HG02884 (cell line): ENCODE measurements at regions not wholly inside any gene's neighbourhood (a gene's known extent, or its start where the extent isn't known, plus 50 kb on each side); places are given as distances from the start of the nearest gene placed in this dataset.
"Not testable (repeated sequence)": the region's sequence is repeated elsewhere in the genome, so short reads cannot be mapped to it uniquely, and the experiment has no call there.

Experiments used
- ATAC-seq: cut with Tn5 transposase; IDR thresholded peaks from one replicate; pipeline ENCODE4 v1.9.1; 2021; ENCODE audit warnings: mild to moderate bottlenecking, moderate library complexity; ENCODE audit not compliant: unreplicated experiment

DNA sequence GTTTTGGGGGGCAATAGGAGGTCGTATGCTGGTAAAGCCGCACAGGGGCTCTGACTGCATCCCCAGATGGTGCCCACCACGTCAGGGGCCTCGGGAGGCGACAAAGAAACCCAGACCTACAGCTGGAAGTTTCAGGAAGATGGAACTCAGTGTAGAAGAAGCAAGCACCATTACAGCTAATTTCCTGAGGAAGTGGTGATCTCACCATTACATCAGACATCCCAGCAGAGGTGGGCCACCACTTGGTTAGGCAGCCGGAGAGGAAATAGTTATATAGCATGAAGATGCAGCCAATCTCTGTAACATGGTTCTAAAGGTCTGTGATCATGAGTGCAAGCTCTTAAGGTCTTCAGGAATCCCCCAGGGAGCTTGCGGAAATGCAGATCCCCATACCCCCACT, 127.3 kb upstream of the PCBD1 start:
- no peak for ATAC-seq

DNA sequence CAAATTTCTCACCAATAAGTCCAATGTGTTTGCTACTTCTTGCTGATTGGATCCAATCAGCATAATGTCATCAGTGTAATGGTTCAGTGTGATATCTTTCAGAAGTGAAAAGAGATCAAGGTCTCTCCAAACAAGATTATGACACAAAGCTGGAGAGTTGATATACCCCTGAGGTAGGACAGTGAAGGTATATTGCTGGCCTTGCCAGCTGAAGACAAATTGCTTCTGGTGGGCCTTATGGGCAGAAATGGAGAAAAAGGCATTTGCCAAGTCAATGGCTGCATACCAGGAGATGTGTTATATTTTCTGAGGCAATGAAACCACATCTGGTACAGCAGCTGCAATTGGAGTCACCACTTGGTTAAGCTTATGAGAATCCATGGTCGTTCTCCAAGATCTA, 131.7 kb upstream of the PCBD1 start:
- not testable (repeated sequence) for ATAC-seq

DNA sequence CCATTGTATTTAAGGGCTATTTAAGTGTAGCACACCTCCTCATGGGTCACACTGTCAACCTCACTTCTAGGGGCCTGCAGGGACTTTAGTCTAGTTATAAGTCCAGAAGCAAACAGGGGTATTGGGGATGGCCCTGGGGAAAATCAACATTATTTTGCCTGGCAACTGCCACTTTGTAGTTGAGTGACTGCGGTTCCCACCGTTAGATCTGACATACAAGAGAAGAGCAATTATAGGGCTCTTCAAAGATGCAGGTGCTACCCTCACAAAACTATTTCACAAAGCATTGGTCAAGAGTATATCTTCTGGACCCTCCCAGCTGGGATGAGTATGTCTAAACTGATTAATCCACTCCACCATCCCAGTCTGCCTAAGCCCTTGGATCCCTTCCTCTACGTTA, 133.0 kb upstream of the PCBD1 start:
- ATAC-seq: no peak

DNA sequence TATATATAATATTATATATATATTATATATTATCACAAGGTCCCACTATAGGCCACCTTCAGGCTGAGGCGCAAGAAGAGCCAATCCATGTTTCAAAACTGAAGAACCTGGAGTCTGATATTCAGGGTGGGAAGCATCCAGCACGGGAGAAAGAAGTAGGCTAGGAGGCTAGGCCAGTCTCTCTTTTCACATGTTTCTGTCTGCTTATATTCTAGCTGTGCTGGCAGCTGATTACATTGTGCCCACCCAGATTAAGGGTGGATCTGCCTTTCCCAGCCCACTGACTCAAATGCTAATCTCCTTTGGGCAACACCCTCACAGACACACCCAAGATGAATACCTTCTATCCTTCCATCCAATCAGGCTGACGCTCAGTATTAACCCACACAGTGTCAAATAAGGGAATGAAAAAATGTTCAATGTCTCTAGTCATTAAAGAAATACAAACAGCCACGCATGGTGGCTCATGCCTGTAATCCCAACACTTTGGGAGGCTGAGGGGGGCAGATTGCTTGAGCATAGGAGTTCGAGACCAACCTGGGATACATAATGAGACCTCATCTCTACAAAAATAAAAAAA, 135.4 kb upstream of the PCBD1 start:
- no peak for ATAC-seq

DNA sequence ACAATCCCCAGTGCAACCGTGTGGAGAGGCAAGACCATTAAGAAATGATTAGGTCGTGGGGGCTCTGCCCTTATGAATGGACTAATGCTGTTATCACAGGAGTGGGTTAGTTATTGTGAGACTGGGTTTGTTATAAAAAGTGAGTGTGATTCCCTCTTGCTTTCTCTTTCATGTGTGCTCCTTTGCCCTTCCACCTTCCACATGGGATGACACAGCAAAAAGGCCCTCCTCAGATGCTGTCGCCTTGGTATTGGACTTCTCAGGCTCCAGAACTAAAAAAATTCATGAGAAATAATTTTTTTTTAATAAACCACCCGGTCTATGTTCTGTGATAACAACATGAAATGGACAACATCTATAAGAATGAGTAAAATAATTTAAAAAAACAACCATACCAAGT, 136.1 kb upstream of the PCBD1 start:
- ATAC-seq: no peak

DNA sequence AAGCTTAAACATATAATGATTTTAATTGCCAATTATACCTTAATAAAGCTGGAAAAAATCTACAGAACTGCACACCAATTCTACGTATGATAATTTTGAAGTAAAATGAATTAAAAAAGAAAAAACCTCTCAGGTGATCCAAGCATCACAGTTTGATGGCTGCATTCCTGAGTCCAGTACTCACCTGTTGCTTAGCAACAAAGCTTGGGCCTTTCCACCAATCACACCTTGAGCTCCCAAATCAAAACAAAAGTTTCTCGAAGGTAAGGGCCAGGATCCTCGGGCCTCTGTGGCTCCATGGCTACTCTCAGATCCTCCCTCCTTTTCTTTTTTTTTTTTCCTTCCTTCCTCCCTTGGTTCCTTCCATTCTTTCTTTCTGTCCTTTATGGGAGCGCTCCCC, 137.2 kb upstream of the PCBD1 start:
- no peak for ATAC-seq

DNA sequence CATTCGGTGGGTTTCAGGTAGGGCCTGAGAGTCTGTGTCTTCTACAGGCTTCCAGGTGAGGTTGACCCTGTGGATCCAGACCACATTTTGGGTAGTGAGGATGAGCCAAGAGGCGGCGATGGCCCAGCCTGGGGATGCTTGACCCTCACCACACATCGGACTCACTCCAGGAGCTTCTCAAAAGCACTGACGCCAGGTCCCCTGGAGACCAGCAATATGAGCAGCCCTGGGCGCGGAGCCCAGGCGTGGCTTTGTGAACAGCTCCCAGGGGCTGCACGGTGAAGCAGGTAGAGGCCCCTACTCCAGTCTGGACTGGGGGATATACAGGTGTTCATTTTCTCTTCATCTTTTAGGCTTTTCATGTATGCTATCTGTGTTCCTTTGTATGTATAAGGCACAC, 139.7 kb upstream of the PCBD1 start:
- ATAC-seq: no peak

DNA sequence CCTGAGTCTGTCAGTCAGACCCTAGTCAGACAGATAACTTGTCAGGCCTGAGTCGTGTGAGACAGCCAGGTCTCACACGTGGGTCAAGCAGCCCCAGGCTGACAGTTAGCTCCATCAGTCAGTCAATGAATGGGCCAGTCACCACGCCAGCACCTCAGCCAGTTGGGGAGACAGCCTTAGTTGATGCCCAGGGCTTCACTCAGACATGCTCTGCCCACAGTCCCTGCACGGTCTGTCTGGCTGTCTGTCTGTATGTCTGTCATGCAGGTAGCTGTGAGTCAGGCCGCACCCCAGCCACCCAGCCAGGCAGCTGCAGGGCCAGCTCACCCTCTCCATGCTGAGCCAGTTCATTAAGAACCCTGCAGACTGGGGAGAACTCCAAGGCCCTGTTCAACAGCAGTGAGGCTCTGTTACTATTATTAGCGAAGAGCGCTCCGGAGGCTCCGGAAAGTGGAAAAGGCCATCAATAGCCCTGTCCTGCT, 141.1 kb upstream of the PCBD1 start:
- no peak for ATAC-seq

DNA sequence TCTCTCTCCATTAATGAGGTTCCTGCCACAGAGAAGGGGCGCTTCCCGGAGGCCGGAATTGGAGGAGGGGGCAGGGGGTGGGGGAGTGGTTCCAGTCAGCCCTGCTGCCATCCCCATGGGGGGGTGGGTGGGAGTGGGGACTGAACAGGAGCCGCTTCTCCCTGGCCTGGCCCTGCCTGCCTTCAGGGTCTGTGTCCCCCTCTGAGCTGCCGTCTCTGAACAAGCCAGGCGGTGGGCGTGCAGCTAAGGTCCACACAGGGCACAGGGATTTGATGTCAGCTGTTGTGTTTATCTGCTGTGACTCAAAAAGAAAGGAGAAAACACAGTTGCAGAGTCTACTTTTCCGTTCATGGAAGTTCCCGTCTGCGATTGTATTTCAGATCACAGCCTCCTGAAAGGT, 141.5 kb upstream of the PCBD1 start:
- ATAC-seq: no peak

DNA sequence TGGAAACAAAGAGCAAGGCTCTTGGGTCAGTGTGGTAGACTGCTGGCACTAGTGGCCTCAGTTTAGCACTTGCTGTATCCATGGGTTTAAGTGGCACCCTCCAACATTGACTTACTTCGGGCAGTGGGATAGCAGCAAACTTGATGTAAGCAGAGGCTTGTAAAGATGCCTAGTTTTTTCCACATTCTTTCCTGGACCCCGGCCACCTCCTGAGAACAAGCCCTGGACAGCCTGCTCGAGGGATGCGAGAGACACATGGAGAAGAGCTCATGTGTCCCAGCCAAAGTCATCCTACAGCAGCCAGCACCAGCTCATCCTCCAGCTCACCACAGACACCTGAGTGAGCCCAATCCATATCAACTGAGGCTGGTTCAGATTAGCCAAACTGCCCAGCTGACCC, 142.7 kb upstream of the PCBD1 start:
- no peak for ATAC-seq

DNA sequence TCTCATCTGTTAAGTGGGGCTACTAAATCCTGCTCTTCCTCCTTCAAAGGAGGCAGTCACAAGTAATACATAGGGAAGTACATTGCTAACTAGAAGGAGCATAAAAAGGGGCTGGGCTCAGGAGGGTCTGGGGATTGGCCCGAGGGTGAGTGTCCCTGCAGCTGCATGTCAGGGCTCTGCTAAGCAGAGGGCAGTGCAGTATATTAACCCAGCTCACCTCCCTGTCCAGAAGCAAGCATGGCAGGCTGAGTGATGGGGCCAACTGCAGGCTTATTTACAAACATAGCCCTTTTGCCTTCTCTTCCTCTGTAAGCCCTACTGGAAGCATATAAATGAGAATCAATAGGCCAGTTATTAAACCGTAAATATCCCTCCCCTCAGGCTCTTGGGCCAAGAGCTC, 143.2 kb upstream of the PCBD1 start:
- ATAC-seq: no peak

DNA sequence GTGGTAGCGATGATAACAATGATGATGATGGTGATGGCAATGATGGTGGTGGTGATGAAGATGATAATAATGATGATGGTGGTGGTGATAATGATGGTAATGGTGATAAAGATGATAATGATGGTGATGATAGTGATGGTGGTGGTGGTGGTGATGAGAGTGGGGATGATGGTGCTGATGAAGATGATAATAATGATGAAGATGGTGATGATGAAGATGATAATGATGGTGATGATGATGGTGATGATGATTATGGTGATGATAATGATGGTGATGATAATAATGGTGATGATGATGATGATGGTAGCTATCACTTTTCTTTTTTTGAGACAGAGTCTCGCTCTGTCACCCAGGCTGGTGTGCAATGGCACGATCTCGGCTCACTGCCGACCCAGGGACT, 144.5 kb upstream of the PCBD1 start:
- ATAC-seq: no peak

DNA sequence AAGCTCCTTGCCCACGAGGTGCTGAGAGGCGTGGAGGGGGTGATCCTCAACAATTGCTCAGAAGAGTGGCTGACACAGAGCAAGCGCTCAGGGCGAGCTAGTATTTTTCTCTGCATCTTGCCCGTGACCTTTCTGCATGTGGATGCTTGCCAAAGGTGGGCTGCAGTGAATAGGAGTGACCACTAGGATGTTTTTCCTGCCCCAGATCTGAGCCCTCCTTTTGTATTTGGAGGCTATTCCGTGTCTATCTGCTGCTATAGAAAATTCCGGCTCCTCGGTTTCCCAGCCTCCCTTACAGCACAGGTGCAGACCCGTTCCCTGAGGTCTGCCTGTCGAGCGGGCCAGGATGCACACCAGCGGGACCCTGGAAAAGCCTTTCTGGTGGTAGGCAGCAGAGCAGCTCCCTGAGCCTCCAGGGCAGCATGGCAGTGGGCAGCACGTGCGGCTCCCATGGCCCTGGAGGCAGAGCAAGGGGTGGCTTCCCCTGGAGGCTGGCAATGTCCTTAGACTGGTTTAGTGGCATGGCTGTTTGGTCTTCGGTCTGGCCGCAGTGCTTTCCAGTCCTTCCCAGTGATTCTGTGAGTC, 145.1 kb upstream of the PCBD1 start:
- no peak for ATAC-seq

DNA sequence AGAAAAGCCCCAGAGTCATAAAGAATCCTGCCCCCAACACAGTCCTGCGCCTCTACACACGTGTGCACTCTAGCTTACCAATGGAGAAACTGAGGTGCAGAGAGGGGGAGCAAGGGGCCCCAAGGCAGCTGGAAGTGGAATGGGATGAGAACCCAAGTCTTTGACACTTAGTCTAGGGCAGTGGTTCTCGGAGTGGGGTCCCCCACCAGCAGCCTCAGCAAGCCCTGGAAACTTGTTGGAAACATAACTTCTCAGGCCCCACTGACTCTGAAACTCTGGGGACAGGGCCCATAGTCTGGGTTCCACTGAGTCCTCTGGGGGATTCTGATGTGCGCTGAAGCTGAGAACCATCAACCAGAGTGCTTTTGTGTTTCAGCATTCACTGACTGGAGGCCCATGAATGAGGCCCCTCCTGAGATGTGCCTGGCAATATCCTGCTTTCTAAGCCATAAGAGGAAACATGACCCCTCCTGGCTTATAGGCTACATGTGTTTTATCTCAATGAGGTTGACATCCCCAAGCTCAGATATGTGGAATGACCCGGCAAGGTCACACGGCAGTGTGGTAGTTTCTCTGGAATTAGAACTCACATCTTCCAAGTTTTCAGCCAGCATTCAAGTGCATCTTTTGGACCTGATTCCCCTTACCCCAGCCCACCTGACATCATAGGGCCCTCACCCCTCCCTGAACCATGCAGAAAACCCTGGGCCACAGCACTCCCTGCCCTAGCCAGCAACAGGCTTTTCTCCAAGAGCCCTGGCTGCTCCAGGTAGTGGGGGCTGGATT, 147.3 kb upstream of the PCBD1 start:
- no peak for ATAC-seq

DNA sequence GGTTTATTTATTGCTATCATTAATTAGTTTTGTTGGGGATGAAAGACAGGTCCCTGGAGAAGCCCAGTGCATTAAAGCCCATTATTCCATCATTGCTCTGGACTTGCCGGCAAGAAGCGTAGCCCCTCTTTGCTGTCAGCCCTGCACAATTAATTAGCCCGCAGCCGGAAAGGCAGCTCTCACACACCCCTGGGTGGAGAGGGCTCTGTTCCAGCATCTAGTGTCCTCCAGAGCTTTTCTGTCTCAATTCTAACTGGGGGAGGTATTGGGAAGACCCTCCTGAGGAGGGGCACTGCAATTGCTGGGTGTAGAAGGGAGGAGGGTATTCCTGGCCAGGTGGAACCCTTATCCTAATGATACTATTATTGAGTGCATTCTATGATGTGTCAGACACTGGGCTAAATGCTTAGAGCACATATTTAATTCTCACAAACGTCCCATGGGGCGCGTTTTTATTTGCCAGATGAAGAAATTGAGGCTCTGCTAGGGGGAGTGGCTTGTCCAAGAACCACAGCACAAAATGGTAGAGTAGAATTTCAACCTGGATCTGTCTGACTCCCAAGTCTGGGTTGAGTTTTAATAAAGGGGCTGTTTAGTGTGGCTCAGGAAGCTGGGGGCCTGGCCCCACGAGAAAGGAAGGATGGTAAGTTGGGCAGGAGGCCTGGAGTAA, 148.1 kb upstream of the PCBD1 start:
- no peak for ATAC-seq

DNA sequence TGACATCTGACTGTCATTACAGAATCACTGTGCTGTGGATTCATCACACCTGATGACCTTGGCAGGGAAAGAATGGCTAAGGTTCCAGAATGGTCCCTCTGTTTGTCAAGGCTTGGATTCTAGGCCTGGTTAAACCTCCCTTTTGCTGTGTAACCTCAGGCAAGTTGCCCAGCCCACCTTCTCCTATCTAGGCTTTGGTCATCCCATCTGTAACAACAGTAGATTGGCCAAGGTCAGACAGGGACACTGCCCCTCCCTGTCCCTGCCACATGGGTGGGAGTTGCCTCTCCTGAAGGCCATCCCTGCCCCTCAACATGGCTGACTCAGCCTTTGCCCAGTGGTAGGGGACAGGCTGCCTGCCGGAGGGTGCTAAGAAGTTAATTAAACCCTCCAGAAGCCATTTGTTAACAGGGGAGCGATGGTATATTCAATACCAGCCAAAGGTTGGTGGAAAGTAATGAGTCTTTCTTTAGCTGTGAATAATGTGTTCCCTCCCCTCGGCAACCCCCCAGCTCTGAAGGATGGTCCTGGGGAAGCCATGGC, 149.8 kb upstream of the PCBD1 start:
- no peak for ATAC-seq

DNA sequence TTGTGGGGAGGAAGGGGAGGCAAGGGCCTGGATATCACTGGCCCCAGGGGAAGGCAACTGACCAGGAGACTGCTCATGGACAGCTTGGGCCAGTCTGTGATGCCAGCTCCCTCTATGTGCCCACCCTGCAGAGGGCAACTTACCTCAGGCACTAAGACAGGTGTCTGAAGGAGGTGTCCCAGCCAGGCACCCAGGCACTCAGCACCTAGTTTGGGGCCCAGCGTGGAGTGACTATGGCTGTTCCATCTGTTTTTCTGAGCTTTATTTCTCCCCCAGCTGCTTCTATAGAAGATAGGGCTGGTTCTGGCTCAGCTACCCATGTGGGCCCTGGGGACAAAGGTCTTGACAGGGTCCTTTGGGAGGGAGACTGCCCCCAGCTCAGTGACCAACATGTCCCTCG, 150.6 kb upstream of the PCBD1 start:
- no peak for ATAC-seq

DNA sequence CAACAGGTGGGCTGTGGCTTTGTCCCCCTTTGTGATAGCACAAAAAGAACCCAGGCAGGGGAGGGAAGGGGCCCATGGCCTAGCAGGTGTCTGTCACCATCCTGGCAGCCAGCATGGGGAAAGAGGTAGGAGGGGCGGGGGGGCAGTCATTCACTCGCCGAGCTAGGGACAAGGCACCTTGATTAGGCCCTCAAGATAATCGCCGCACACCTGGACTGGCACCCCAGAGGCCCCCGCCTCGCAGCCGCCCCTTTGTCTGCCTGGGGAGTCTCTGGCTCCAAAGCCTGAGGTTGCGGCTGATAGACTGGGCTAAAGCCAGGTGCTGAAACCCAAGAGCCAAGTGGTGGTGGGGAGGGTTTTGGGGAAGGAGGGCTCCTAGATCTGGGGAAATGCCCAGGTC, 151.2 kb upstream of the PCBD1 start:
- ATAC-seq: no peak

DNA sequence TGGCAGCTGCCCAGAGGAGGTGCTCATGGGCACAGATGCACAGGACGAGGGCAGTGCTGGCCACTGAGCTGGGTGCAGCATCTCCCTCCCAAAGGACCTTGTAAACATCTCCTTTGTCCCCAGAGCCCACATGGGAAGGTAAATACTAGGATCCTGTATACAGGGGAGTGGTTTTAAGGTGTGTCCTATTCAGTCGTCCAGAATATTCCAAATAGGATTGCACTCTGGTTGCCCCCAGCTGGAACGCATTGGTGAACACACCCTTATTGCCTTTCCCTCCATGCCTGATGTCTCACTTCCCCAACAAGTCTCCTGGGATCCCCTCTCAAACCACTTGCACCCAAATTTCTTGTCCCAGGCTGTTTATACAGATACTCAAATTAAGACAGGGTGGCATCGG, 152.0 kb upstream of the PCBD1 start:
- ATAC-seq: no peak

DNA sequence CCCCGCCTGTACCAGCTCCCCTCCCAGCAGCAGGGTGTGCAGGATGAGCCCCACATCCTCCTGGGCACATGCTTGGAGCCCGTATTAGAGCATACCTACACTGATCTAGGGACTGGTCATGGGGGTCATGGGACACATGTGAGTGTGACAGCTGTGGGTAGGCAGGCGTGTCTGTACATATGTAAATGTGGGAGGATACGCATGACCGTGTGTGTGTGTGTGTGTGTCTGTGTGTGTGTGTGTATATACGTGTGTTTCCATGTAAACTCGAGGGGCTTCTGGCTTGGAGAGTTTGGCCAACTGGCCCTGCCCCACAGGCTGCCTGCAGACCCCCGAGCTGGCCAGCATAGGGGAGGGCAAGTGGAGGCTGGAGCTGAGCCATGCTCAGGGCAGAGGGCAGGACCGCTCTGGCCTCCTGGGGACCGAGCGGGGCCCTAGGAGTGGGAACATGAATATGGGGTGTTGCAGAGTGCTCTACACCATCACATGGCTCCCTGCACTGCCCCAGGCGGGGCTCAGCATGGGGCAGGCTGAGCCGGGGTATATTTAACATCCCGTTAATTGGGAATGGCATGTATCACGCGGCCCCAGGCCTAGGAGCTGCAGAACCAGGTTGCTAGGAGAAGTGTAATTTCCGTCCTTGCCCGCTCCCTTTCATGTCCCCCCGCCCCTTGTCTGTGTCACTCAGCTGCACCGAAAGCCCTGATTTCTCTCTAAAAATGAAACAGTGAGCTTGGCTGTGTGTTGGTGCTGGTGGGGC, 152.7 kb upstream of the PCBD1 start:
- no peak for ATAC-seq

DNA sequence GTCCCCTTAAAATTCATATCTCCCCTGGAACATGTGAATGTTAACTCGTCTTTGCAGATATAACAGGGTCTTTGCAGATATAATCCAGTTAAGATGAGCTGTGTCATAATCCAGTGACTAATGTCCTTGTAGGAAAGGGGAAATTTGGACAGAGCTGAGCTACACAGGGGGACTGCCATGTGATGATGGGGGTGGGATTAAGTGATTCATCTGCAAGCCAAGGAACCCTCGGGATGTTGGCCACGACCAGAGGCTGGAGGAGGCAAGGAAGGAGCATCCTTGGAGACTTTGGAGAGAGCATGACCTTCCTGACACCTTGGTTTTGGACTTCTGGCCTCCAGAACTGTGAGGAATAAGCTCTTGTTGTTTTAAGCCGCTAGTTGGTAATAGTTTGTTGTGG, 153.9 kb upstream of the PCBD1 start:
- no peak for ATAC-seq
